ENCODE measurements at regions not wholly inside any gene's neighbourhood (a gene's known extent, or its start where the extent isn't known, plus 50 kb on each side); places are given as distances from the start of the nearest gene placed in this dataset.

DNA sequence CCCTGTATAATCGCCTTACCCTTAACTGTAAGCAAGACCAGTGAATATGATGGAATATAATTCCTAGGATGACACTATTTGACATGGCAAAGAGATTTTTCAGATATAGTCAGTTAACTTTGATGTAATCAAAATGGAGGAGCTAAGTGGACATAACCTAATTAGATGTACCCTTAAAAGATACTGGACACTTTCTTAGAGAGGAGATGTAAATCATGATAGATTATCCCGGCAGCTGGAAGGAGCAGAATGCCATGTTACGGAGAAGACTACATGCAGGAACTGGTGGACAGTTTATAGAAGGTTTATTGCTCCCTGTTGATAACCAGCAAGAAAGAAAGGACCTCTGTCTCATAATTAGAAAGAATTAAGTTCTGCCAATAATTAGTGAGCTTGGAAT, 1142.9 kb downstream of the SI start:
- Mint-ChIP-seq H3K27me3 (ENCODE audit: low read depth) (no peaks in the 10 kb centered on the region), H3K4me1 (ENCODE audit: low read depth) (no peaks in the 10 kb centered on the region), H3K36me3 (ENCODE audit: insufficient read depth) (no peaks in the 10 kb centered on the region), H3K4me3 (no peak overlapping the region), H3K9me3 (peaks cover 4% of the 10 kb centered on the region)
- DNase-seq: no peak
- ATAC-seq: no peak

- Mint-ChIP-seq H3K36me3 (ENCODE audit: insufficient read depth) (no peaks in the 10 kb centered on the region), H3K4me1 (ENCODE audit: low read depth) (no peaks in the 10 kb centered on the region), H3K27me3 (ENCODE audit: low read depth) (no peaks in the 10 kb centered on the region), H3K9me3 (peaks cover 7% of the 10 kb centered on the region), H3K4me3 (no peak overlapping the region)
- no peak for DNase-seq
- ATAC-seq: no peak
Observed at GRCh38 chr3:163929069-163929652, 1149.1 kb downstream of the SI start.

DNA sequence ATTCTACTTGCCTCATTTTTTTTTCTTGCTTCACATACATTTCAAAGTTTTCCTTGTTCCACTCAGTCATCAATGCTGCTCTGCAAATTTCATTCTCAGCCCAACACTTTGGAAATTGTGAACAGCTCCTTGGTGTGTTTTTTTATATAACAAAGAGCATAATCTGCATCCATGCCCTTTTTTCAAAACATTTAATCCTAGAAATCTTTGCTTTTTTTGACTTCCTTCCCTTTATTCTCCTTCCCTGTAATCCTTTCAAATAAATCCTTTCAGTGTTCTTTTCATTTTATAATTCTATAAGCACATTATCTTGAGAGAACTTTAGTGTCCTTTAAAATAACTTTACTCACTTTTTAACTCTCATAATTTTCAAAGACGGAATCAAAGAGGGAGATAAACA, 1150.8 kb downstream of the SI start:
- Mint-ChIP-seq H3K27me3 (ENCODE audit: low read depth) (no peaks in the 10 kb centered on the region), H3K4me3 (no peak overlapping the region), H3K36me3 (ENCODE audit: insufficient read depth) (no peaks in the 10 kb centered on the region), H3K9me3 (peaks cover 6% of the 10 kb centered on the region), H3K4me1 (ENCODE audit: low read depth) (no peaks in the 10 kb centered on the region)
- ATAC-seq (no peak), DNase-seq (no peak)

GRCh38 chr3:163924600-163924999, 1153.7 kb downstream of the SI start:
- peaks cover 6% of the 10 kb centered on the region for H3K9me3 Mint-ChIP-seq
- no peaks in the 10 kb centered on the region for H3K36me3 Mint-ChIP-seq (ENCODE audit: insufficient read depth)
- no peaks in the 10 kb centered on the region for H3K4me1 Mint-ChIP-seq (ENCODE audit: low read depth)
- DNase-seq: no peak
- no peak overlapping the region for H3K4me3 Mint-ChIP-seq
- ATAC-seq: no peak
- H3K27me3 Mint-ChIP-seq (ENCODE audit: low read depth): no peaks in the 10 kb centered on the region

DNA sequence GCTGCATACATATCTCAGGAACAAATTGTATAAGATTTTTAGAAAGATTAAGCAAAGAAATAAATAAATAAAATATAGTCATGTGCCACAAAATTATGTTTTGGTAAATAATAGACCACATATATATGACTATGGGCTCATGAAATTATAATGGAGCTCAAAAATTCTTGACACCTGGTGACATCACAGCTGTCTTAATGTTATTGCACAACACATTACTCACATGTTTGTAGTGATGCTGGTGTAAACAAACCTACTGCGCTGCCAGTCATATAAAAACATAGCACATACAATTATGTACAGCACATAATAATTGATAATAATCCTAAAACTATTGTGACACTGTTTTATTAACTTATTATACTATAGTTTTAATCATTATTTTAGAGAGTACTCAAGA, 1159.1 kb downstream of the SI start:
- no peak for ATAC-seq
- DNase-seq: no peak
- Mint-ChIP-seq H3K36me3 (ENCODE audit: insufficient read depth) (no peaks in the 10 kb centered on the region), H3K27me3 (ENCODE audit: low read depth) (no peaks in the 10 kb centered on the region), H3K4me1 (ENCODE audit: low read depth) (no peaks in the 10 kb centered on the region), H3K9me3 (no peaks in the 10 kb centered on the region), H3K4me3 (no peak overlapping the region)

GRCh38 chr3:163916596-163917560, 1161.4 kb downstream of the SI start:
- no peaks in the 10 kb centered on the region for H3K27me3 Mint-ChIP-seq (ENCODE audit: low read depth)
- ATAC-seq: no peak
- H3K4me3 Mint-ChIP-seq: no peak overlapping the region
- no peaks in the 10 kb centered on the region for H3K4me1 Mint-ChIP-seq (ENCODE audit: low read depth)
- DNase-seq: no peak
- H3K9me3 Mint-ChIP-seq: no peaks in the 10 kb centered on the region
- no peaks in the 10 kb centered on the region for H3K36me3 Mint-ChIP-seq (ENCODE audit: insufficient read depth)

DNA sequence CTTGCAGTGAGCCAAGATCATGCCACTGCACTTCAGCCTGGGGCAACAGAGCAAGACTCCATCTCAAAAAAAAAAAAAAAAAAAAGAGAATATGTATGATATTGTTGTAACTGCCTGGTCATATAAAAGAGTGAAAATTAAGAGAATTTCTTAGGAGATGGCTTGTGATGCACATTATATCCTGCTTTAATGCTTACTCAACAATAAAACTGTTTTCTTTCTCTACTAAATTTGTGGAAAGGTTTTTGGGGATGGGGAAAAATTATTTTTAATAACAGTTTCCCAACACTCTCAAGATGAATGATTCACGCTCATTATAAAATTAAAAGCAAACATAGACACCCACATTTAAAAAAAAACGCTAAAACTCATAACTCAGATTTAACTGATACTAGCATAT, 1163.0 kb downstream of the SI start:
- Mint-ChIP-seq H3K9me3 (no peaks in the 10 kb centered on the region), H3K4me3 (no peak overlapping the region), H3K27me3 (ENCODE audit: low read depth) (no peaks in the 10 kb centered on the region), H3K36me3 (ENCODE audit: insufficient read depth) (no peaks in the 10 kb centered on the region), H3K4me1 (ENCODE audit: low read depth) (no peaks in the 10 kb centered on the region)
- ATAC-seq (no peak), DNase-seq (no peak)

- H3K9me3 Mint-ChIP-seq: no peaks in the 10 kb centered on the region
- H3K36me3 Mint-ChIP-seq (ENCODE audit: insufficient read depth): no peaks in the 10 kb centered on the region
- H3K27me3 Mint-ChIP-seq (ENCODE audit: low read depth): no peaks in the 10 kb centered on the region
- ATAC-seq (no peak), DNase-seq (no peak)
- no peaks in the 10 kb centered on the region for H3K4me1 Mint-ChIP-seq (ENCODE audit: low read depth)
- H3K4me3 Mint-ChIP-seq: no peak overlapping the region
Observed at GRCh38 chr3:163914567-163914966, 1163.7 kb downstream of the SI start.

GRCh38 chr3:163891771-163892170, 1186.5 kb downstream of the SI start:
- Mint-ChIP-seq H3K36me3 (ENCODE audit: insufficient read depth) (no peaks in the 10 kb centered on the region), H3K9me3 (peaks cover 12% of the 10 kb centered on the region), H3K4me1 (ENCODE audit: low read depth) (no peaks in the 10 kb centered on the region), H3K4me3 (no peak overlapping the region), H3K27me3 (ENCODE audit: low read depth) (no peaks in the 10 kb centered on the region)
- no peak for ATAC-seq
- no peak for DNase-seq

DNA sequence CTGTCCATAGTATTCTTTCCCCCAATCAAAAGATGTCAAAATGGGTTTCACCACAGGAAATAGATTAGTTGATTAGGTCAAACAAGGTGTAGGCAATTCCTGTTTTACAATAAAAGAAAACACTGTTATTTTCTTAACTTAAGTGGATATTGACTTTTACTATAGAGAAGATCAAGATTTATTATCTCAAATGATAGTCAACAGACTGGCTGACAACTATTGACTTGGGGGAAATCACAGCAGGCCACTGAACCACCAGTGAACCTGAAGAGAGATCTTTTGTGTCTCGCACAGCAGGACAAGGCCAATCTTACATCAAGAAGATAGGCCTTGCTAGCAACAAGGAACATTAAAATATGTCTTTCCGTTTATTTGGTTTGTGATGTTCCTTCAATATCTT, 1187.6 kb downstream of the SI start:
- no peak for ATAC-seq
- Mint-ChIP-seq H3K27me3 (ENCODE audit: low read depth) (no peaks in the 10 kb centered on the region), H3K9me3 (peaks cover 7% of the 10 kb centered on the region), H3K4me3 (no peak overlapping the region), H3K4me1 (ENCODE audit: low read depth) (no peaks in the 10 kb centered on the region), H3K36me3 (ENCODE audit: insufficient read depth) (no peaks in the 10 kb centered on the region)
- DNase-seq: no peak

DNA sequence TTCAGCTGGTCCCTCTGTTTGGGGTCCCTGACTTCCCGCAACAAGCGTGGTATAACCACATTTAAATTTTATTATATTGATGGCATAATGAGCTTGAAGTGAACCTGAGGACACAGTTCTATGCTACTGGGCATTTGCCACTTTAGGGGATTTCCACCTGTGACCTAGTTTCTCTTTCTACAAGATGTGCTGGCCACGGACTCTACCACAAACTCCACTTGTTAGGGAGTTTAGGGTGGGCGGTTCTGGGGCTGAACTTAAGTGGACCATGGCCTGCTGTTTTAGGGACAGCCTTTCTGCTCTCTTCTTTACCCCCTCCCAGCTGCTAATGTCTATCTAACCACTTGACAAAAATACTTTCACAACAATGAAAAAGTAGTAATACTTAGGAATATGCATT, 1199.1 kb downstream of the SI start:
- no peaks in the 10 kb centered on the region for H3K27me3 Mint-ChIP-seq (ENCODE audit: low read depth)
- ATAC-seq: no peak
- H3K4me3 Mint-ChIP-seq: no peak overlapping the region
- DNase-seq: no peak
- no peaks in the 10 kb centered on the region for H3K4me1 Mint-ChIP-seq (ENCODE audit: low read depth)
- H3K9me3 Mint-ChIP-seq: peaks cover 38% of the 10 kb centered on the region
- H3K36me3 Mint-ChIP-seq (ENCODE audit: insufficient read depth): no peaks in the 10 kb centered on the region

- H3K9me3 Mint-ChIP-seq: peaks cover 39% of the 10 kb centered on the region
- ATAC-seq (no peak), DNase-seq (no peak)
- H3K27me3 Mint-ChIP-seq (ENCODE audit: low read depth): no peaks in the 10 kb centered on the region
- H3K4me3 Mint-ChIP-seq: no peak overlapping the region
- no peaks in the 10 kb centered on the region for H3K36me3 Mint-ChIP-seq (ENCODE audit: insufficient read depth)
- no peaks in the 10 kb centered on the region for H3K4me1 Mint-ChIP-seq (ENCODE audit: low read depth)
Observed at GRCh38 chr3:163878396-163878795, 1199.9 kb downstream of the SI start.

DNA sequence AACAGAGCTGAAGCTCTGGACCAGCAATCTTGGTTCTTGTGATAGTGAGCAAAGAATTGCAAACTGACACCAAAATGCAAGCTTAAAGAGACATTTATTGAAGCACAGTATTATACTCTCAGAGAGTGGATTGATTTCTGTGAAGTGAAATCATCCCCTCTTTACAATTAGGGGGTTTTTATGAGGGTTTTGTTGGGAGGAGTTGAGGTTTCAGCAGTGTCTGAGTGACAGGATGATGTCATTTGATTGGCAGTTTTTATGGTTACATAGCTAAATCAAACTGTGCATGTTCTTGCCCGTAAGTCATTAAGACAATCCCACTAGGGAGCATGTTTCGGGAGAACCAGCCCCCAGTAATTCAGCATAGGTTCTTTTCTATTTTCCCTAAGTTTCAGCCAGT, 1200.5 kb downstream of the SI start:
- H3K36me3 Mint-ChIP-seq (ENCODE audit: insufficient read depth): no peaks in the 10 kb centered on the region
- H3K4me3 Mint-ChIP-seq: no peak overlapping the region
- H3K9me3 Mint-ChIP-seq: peaks cover 39% of the 10 kb centered on the region
- no peaks in the 10 kb centered on the region for H3K4me1 Mint-ChIP-seq (ENCODE audit: low read depth)
- DNase-seq (no peak), ATAC-seq (no peak)
- H3K27me3 Mint-ChIP-seq (ENCODE audit: low read depth): no peaks in the 10 kb centered on the region

GRCh38 chr3:163863146-163863545, 1215.2 kb downstream of the SI start:
- no peaks in the 10 kb centered on the region for H3K9me3 Mint-ChIP-seq
- DNase-seq (no peak), ATAC-seq (no peak)
- no peak overlapping the region for H3K4me3 Mint-ChIP-seq
- no peaks in the 10 kb centered on the region for H3K4me1 Mint-ChIP-seq (ENCODE audit: low read depth)
- no peaks in the 10 kb centered on the region for H3K27me3 Mint-ChIP-seq (ENCODE audit: low read depth)
- H3K36me3 Mint-ChIP-seq (ENCODE audit: insufficient read depth): no peaks in the 10 kb centered on the region

DNA sequence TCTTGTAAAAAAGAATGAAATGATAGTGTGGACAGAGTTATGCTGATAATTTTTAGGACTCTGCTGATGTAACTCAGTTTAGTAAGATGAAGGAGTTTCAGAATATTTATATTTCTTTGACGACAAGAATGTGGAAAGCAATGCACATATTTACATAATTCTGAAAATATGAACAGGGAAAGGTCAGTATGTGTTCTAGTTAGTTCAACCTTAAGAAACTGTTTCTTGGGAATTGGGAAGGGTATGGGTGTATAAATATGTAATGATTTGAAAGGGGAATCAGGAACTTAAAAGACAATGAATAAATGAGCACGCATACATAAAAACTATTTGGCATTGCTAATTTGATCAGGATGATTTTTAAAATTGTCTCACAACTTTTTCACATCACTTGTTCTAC, 1226.1 kb downstream of the SI start:
- no peaks in the 10 kb centered on the region for H3K4me1 Mint-ChIP-seq (ENCODE audit: low read depth)
- peaks cover 8% of the 10 kb centered on the region for H3K9me3 Mint-ChIP-seq
- H3K4me3 Mint-ChIP-seq: no peak overlapping the region
- no peaks in the 10 kb centered on the region for H3K36me3 Mint-ChIP-seq (ENCODE audit: insufficient read depth)
- ATAC-seq (no peak), DNase-seq (no peak)
- H3K27me3 Mint-ChIP-seq (ENCODE audit: low read depth): no peaks in the 10 kb centered on the region

All from activated T-cell treated with anti-CD3 and anti-CD28 coated beads, Interleukin-2, amount 50 U/mL, for 4 hours (primary cell).